ENCODE measurements at regions not wholly inside any gene's neighbourhood (a gene's known extent, or its start where the extent isn't known, plus 50 kb on each side); places are given as distances from the start of the nearest gene placed in this dataset.

- DNase-seq (ENCODE audit: extremely low read depth in 1 of 2, low read depth in 1 of 2): no peak
These were observed 343.1 kb downstream of the MZT1 start for GRCh38 chr13:72384186-72384823.

GRCh38 chr13:72383646-72384045 lies 343.8 kb downstream of the MZT1 start:
- DNase-seq (ENCODE audit: extremely low read depth in 1 of 2, low read depth in 1 of 2): no peak

- DNase-seq (ENCODE audit: extremely low read depth in 1 of 2, low read depth in 1 of 2): no peak
These were observed 347.8 kb downstream of the MZT1 start for GRCh38 chr13:72379581-72379980.

- no peak for DNase-seq (ENCODE audit: extremely low read depth in 1 of 2, low read depth in 1 of 2)
These were observed 359.4 kb downstream of the MZT1 start for GRCh38 chr13:72368031-72368430.

- DNase-seq (ENCODE audit: extremely low read depth in 1 of 2, low read depth in 1 of 2): no peak
These were observed 380.7 kb downstream of the MZT1 start for GRCh38 chr13:72346716-72347115.

- DNase-seq (ENCODE audit: extremely low read depth in 1 of 2, low read depth in 1 of 2): no peak
These were observed 385.1 kb downstream of the MZT1 start for GRCh38 chr13:72342364-72342763.

- no peak for DNase-seq (ENCODE audit: extremely low read depth in 1 of 2, low read depth in 1 of 2)
These were observed 385.5 kb downstream of the MZT1 start for GRCh38 chr13:72341904-72342303.

GRCh38 chr13:72317346-72318109 lies 409.9 kb downstream of the MZT1 start:
- DNase-seq (ENCODE audit: extremely low read depth in 1 of 2, low read depth in 1 of 2): no peak

GRCh38 chr13:72316716-72317115 lies 410.7 kb downstream of the MZT1 start:
- DNase-seq (ENCODE audit: extremely low read depth in 1 of 2, low read depth in 1 of 2): no peak

GRCh38 chr13:72315312-72315711 lies 412.1 kb downstream of the MZT1 start:
- DNase-seq (ENCODE audit: extremely low read depth in 1 of 2, low read depth in 1 of 2): no peak

GRCh38 chr13:72314210-72314609 lies 413.2 kb downstream of the MZT1 start:
- DNase-seq (ENCODE audit: extremely low read depth in 1 of 2, low read depth in 1 of 2): no peak

GRCh38 chr13:72313546-72313945 lies 413.9 kb downstream of the MZT1 start:
- no peak for DNase-seq (ENCODE audit: extremely low read depth in 1 of 2, low read depth in 1 of 2)

GRCh38 chr13:72303941-72304746 lies 423.3 kb downstream of the MZT1 start:
- DNase-seq (ENCODE audit: extremely low read depth in 1 of 2, low read depth in 1 of 2): no peak

GRCh38 chr13:72296246-72296645 lies 429.2 kb upstream of the DACH1 start:
- DNase-seq (ENCODE audit: extremely low read depth in 1 of 2, low read depth in 1 of 2): no peak

- DNase-seq (ENCODE audit: extremely low read depth in 1 of 2, low read depth in 1 of 2): no peak
These were observed 428.1 kb upstream of the DACH1 start for GRCh38 chr13:72295153-72295552.

GRCh38 chr13:72293206-72293605 lies 426.2 kb upstream of the DACH1 start:
- DNase-seq (ENCODE audit: extremely low read depth in 1 of 2, low read depth in 1 of 2): no peak

- DNase-seq (ENCODE audit: extremely low read depth in 1 of 2, low read depth in 1 of 2): no peak
These were observed 424.1 kb upstream of the DACH1 start for GRCh38 chr13:72290962-72291681.

- no peak for DNase-seq (ENCODE audit: extremely low read depth in 1 of 2, low read depth in 1 of 2)
These were observed 419.4 kb upstream of the DACH1 start for GRCh38 chr13:72286421-72286820.

- DNase-seq (ENCODE audit: extremely low read depth in 1 of 2, low read depth in 1 of 2): no peak
These were observed 417.8 kb upstream of the DACH1 start for GRCh38 chr13:72284791-72285190.

- DNase-seq (ENCODE audit: extremely low read depth in 1 of 2, low read depth in 1 of 2): no peak
These were observed 394.7 kb upstream of the DACH1 start for GRCh38 chr13:72261732-72262131.

- DNase-seq (ENCODE audit: extremely low read depth in 1 of 2, low read depth in 1 of 2): no peak
These were observed 392.5 kb upstream of the DACH1 start for GRCh38 chr13:72259528-72259927.

Data from stimulated activated CD8-positive, alpha-beta memory T cell treated with anti-CD3 and anti-CD28 coated beads, Interleukin-7, amount 100 ng/mL, for 48 hours (primary cell).